ENCODE measurements at regions not wholly inside any gene's neighbourhood (a gene's known extent, or its start where the extent isn't known, plus 50 kb on each side); places are given as distances from the start of the nearest gene placed in this dataset.

GRCh38 chr7:82594665-82595064 is 151.1 kb upstream of the CACNA2D1 start:
- H4K20me1 ChIP-seq (ENCODE audit: insufficient read depth): no peaks in the 10 kb centered on the region
- H2AFZ ChIP-seq (ENCODE audit: low read depth, low read length): peak overlapping the region; percentile 15
- H3K4me2 ChIP-seq (ENCODE audit: low read length): no peak overlapping the region
- peak overlapping the region; percentile 25 for H3K4me3 ChIP-seq (ENCODE audit: low read length)
- TF ChIP-seq POLR2AphosphoS5 (IDR thresholded peaks at IDR 0.05) (no peak), EZH2 (IDR thresholded peaks at IDR 0.05; ENCODE audit: borderline replicate concordance, insufficient read depth, low read length, poor library complexity, severe bottlenecking) (no peak), SMC3 (conservative IDR thresholded peaks at IDR 0.05; ENCODE audit: poor library complexity) (no peak), MXI1 (conservative IDR thresholded peaks at IDR 0.05; ENCODE audit: poor library complexity, severe bottlenecking) (no peak), RAD21 (conservative IDR thresholded peaks at IDR 0.05) (no peak), TAF1 (IDR thresholded peaks at IDR 0.05; ENCODE audit: low read depth) (no peak), EP300 (conservative IDR thresholded peaks at IDR 0.05; ENCODE audit: poor library complexity, severe bottlenecking) (no peak)
- TF ChIP-seq, protein P1, sequence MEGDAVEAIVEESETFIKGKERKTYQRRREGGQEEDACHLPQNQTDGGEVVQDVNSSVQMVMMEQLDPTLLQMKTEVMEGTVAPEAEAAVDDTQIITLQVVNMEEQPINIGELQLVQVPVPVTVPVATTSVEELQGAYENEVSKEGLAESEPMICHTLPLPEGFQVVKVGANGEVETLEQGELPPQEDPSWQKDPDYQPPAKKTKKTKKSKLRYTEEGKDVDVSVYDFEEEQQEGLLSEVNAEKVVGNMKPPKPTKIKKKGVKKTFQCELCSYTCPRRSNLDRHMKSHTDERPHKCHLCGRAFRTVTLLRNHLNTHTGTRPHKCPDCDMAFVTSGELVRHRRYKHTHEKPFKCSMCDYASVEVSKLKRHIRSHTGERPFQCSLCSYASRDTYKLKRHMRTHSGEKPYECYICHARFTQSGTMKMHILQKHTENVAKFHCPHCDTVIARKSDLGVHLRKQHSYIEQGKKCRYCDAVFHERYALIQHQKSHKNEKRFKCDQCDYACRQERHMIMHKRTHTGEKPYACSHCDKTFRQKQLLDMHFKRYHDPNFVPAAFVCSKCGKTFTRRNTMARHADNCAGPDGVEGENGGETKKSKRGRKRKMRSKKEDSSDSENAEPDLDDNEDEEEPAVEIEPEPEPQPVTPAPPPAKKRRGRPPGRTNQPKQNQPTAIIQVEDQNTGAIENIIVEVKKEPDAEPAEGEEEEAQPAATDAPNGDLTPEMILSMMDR (IDR thresholded peaks at IDR 0.05; ENCODE audit: poor library complexity, severe bottlenecking): no peak
- TF ChIP-seq, protein P2, sequence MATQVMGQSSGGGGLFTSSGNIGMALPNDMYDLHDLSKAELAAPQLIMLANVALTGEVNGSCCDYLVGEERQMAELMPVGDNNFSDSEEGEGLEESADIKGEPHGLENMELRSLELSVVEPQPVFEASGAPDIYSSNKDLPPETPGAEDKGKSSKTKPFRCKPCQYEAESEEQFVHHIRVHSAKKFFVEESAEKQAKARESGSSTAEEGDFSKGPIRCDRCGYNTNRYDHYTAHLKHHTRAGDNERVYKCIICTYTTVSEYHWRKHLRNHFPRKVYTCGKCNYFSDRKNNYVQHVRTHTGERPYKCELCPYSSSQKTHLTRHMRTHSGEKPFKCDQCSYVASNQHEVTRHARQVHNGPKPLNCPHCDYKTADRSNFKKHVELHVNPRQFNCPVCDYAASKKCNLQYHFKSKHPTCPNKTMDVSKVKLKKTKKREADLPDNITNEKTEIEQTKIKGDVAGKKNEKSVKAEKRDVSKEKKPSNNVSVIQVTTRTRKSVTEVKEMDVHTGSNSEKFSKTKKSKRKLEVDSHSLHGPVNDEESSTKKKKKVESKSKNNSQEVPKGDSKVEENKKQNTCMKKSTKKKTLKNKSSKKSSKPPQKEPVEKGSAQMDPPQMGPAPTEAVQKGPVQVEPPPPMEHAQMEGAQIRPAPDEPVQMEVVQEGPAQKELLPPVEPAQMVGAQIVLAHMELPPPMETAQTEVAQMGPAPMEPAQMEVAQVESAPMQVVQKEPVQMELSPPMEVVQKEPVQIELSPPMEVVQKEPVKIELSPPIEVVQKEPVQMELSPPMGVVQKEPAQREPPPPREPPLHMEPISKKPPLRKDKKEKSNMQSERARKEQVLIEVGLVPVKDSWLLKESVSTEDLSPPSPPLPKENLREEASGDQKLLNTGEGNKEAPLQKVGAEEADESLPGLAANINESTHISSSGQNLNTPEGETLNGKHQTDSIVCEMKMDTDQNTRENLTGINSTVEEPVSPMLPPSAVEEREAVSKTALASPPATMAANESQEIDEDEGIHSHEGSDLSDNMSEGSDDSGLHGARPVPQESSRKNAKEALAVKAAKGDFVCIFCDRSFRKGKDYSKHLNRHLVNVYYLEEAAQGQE (IDR thresholded peaks at IDR 0.05; ENCODE audit: borderline replicate concordance): no peak
- H3K36me3 ChIP-seq (ENCODE audit: insufficient read depth, low read length): no peaks in the 10 kb centered on the region
- H3K9ac ChIP-seq (ENCODE audit: low read length): no peak overlapping the region
- no peaks in the 10 kb centered on the region for H3K9me2 ChIP-seq (ENCODE audit: insufficient read depth, low read length)
- no peaks in the 10 kb centered on the region for H3K9me3 ChIP-seq (ENCODE audit: low read length)
- H3K27ac ChIP-seq (ENCODE audit: low read length): no peak overlapping the region
- no peaks in the 10 kb centered on the region for H3K27me3 ChIP-seq (ENCODE audit: insufficient read depth, low read depth, low read length)
- H3F3A ChIP-seq (ENCODE audit: insufficient read depth, low read length, poor library complexity, severe bottlenecking): no peaks in the 10 kb centered on the region
- H3K79me2 ChIP-seq (replicated peaks; ENCODE audit: insufficient read depth, low read length): no peaks in the 10 kb centered on the region

DNA sequence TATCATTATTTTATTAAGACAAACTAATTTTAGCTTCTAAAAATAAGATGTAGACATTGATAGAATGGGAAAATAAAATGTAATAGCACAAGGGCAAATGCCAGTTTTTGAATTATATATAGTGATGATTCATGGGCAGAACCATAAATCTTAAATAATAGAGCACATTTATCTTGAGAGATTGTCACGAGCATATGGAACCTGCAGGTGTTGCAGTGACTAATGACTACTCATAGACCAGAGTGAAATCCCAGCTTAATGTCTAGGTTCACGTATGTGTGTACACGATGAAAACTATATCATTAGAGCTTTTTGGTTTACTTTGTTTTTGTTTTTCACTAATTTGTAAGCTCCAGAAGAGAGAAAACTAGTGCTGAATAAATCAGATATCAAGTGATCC is 150.2 kb upstream of the CACNA2D1 start:
- TF ChIP-seq RAD21 (conservative IDR thresholded peaks at IDR 0.05) (no peak), TAF1 (IDR thresholded peaks at IDR 0.05; ENCODE audit: low read depth) (no peak), MXI1 (conservative IDR thresholded peaks at IDR 0.05; ENCODE audit: poor library complexity, severe bottlenecking) (no peak)
- Histone ChIP-seq H3K27ac (ENCODE audit: low read length) (no peak overlapping the region), H3K9me2 (ENCODE audit: insufficient read depth, low read length) (no peaks in the 10 kb centered on the region), H3K27me3 (ENCODE audit: insufficient read depth, low read depth, low read length) (no peaks in the 10 kb centered on the region), H3K36me3 (ENCODE audit: insufficient read depth, low read length) (no peaks in the 10 kb centered on the region), H3K4me2 (ENCODE audit: low read length) (no peak overlapping the region), H2AFZ (ENCODE audit: low read depth, low read length) (no peak overlapping the region), H3K4me3 (ENCODE audit: low read length) (no peak overlapping the region), H4K20me1 (ENCODE audit: insufficient read depth) (no peaks in the 10 kb centered on the region), H3K9me3 (ENCODE audit: low read length) (no peaks in the 10 kb centered on the region), H3K9ac (ENCODE audit: low read length) (no peak overlapping the region), H3F3A (ENCODE audit: insufficient read depth, low read length, poor library complexity, severe bottlenecking) (no peaks in the 10 kb centered on the region), H3K79me2 (replicated peaks; ENCODE audit: insufficient read depth, low read length) (no peaks in the 10 kb centered on the region)

DNA sequence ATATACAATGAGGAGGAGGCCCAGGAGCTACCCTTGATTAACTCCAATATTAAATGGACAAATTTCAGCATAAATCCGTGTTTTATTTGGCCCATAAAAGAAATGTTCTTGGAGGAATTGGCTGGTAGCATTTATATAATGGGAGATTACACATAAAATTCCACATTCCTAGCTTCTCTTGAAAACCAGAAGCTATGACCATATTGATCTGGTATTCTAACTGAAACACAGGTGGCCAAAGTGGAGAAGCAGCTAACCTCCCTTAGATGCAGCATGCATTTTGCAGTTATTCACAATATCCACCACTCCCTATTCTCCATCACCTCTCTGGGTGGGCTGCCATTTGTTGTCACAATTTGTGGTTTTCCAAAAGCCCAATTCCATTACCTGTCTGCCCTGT is 148.8 kb upstream of the CACNA2D1 start:
- no peaks in the 10 kb centered on the region for H3F3A ChIP-seq (ENCODE audit: insufficient read depth, low read length, poor library complexity, severe bottlenecking)

More for the DNA sequence above, 148.8 kb upstream of the CACNA2D1 start:
- Histone ChIP-seq H3K79me2 (replicated peaks; ENCODE audit: insufficient read depth, low read length) (no peaks in the 10 kb centered on the region), H2AFZ (ENCODE audit: low read depth, low read length) (no peak overlapping the region), H3K27ac (ENCODE audit: low read length) (no peak overlapping the region), H3K9ac (ENCODE audit: low read length) (no peak overlapping the region), H3K9me3 (ENCODE audit: low read length) (no peaks in the 10 kb centered on the region), H4K20me1 (ENCODE audit: insufficient read depth) (no peaks in the 10 kb centered on the region), H3K27me3 (ENCODE audit: insufficient read depth, low read depth, low read length) (no peaks in the 10 kb centered on the region), H3K4me2 (ENCODE audit: low read length) (no peak overlapping the region), H3K36me3 (ENCODE audit: insufficient read depth, low read length) (peaks cover 3% of the 10 kb centered on the region), H3K9me2 (ENCODE audit: insufficient read depth, low read length) (no peaks in the 10 kb centered on the region), H3K4me3 (ENCODE audit: low read length) (no peak overlapping the region)
- TF ChIP-seq POLR2AphosphoS5 (IDR thresholded peaks at IDR 0.05): no peak
- no peak for TF ChIP-seq MXI1 (conservative IDR thresholded peaks at IDR 0.05; ENCODE audit: poor library complexity, severe bottlenecking)

All from neural cell (in vitro differentiated cells).